ENCODE measurements at regions not wholly inside any gene's neighbourhood (a gene's known extent, or its start where the extent isn't known, plus 50 kb on each side); places are given as distances from the start of the nearest gene placed in this dataset.
A peak's percentile ranks its signal among the peaks of the same experiment; 100 is the strongest.

GRCh38 chr17:74070374-74070773 lies 133.1 kb upstream of the RPL38 start:
- DNase-seq: no peak

GRCh38 chr17:74070998-74071679 lies 132.3 kb upstream of the RPL38 start:
- no peak for DNase-seq

GRCh38 chr17:74072340-74072739 lies 131.1 kb upstream of the RPL38 start:
- DNase-seq: no peak

DNA sequence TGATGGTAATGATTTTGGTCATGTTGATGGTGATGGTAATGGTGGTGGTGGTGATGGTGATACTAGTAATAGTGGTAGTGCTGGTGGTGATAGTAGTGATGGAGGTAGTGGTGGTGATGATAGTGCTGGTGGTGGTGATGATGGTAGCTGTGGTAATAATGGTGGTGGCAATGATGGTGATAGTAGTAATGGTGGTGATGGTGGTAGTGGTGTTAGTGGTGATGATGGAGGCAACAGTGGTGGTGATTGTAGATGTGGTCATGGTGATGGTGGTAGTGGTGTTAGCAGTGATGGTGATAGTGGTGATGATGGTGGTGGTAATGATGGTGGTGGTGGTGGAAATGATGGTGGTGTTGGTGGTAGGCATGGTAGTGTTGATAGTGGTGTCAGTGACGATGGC lies 127.0 kb upstream of the RPL38 start:
- DNase-seq: no peak

- no peak for DNase-seq
These were observed 126.2 kb upstream of the RPL38 start for GRCh38 chr17:74077231-74077630.

- no peak for DNase-seq
These were observed 125.0 kb upstream of the RPL38 start for GRCh38 chr17:74078363-74078941.

GRCh38 chr17:74079537-74080300 lies 123.8 kb upstream of the RPL38 start:
- no peak for DNase-seq

DNA sequence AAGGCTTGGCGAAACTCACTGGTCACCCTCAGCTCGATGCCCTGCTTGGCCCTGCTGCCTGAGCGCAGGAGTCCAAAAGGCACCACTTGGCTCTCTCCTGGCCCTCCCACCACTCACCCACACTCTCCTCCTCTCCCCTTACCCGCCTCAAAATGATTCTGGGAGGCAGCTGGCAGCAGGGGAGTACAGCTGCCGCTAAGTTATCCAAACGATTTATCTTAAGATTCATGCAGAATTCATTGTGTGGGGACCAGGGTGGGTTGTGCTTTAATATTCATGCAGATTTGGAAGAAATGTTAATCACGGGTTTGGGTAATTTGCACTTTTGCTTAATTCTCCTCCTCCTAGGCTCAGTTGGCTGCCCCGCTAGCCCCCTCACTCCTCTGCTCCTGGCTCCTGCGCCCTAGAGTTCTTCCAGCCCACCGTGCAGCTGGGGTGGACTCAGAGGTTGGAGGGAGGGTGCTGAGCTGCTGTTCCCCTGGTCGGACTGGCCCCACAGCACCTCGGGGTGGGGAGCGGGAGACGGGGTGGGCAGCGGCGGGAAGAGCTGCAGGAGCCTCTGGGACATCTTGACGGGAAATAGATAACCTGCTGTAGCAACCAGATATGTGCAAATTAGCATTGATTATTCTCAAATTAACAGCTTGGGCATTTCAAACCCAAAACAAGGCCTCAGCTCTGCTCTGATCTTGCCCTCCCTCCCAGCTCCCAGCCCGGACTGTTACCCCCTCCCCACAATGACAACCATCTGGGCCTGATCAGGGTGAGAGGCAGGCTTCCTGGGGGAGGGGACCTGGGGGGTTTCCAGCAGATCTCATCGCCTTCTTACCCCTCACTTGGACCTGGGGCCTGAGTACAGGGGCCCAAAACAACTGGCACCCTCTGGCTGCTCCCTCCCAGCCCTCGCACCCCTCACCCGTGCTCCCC lies 122.6 kb upstream of the RPL38 start:
- no peak for DNase-seq

DNA sequence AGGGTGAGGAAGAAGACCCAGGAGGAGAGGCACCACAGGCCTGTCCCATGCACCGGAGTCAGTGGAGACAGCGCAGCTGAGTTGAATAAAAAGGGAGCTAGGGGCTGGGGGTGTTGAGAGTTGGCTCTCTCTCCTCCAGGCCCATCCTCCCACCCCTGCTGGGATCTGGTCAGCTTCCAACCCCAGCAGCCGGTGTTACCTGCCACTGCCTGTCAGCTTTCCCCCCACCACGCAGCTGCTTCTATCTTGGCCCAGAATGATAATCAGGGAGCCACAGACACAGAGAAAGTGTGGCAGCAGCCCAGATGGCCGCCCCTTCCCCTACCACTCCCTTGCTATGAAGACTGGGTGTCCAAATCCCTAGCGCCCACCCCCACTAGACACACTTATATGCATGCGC lies 120.6 kb upstream of the RPL38 start:
- no peak for DNase-seq

DNA sequence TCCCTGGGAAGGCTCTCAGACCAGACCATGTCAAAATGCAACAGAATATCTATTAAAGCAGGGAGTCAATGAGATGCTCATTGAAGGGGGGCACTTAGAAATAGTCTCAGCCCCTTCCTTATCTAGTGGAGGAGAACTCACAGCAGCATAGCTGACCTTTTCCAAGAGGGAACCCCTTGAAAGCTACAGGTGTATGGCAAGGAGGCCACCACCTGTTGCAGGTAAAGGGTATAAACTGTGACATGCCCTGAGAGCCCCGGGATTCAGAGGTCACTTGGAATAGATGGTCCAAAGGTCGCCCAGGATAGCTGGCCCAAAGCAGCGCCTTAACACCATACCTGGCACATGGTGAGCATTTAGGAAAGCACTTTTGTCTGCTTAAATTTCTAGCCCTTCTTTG lies 120.2 kb upstream of the RPL38 start:
- no peak for DNase-seq

- DNase-seq: no peak
These were observed 118.0 kb upstream of the RPL38 start for GRCh38 chr17:74085434-74085833.

- DNase-seq: no peak
These were observed 116.4 kb upstream of the RPL38 start for GRCh38 chr17:74087002-74087585.

GRCh38 chr17:74088285-74088933 lies 115.1 kb upstream of the RPL38 start:
- DNase-seq: no peak

DNA sequence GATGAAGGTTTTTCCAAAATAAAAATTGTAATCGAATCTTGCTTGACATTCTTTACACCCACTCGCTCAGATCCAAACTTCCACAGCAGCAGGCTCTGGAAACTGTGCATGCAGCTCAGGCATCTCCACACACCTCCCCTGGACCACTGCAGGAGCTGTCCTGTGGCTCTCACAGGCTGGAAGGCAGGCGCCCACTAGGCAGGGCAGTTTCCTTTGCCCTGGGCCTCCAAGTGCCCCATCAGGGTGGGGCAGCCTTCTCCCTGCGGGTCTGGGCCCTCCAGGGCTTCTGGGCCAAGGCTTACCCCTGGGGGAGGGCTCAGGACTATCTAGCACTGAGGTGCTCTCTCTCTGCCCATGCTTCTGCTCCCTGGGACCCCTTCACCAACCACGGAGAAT lies 114.5 kb upstream of the RPL38 start:
- DNase-seq: no peak

- no peak for DNase-seq
These were observed 114.1 kb upstream of the RPL38 start for GRCh38 chr17:74089380-74089779.

DNA sequence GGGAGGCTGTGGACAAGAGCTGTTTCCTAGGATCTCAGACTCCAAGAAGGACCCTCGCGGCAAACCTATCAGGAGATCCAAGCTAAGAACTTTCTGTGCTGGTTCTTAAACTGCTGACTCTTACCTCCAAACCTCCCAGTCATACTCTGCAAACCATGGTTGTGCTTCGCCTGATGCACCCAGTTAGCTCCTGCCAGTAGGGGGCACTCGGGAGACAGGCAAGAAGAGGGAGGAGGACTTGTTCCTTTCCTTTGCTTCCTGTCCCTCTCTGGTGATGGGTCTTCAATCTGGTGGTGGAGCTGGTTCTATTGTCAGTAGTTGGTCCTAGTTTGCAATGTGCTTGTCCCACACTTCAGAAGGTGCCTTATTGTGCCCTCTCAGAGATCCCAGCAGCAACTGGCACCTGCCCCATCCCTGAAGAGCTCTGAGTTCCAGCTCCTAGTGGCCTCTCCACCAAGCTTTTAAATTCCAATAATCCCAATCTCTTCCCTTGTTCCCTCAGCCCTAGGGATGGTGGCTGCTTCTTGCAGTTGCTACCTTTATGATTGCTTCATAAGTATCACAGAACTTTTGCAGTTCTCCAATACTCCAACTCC lies 113.5 kb upstream of the RPL38 start:
- peak; percentile 51 for DNase-seq

DNA sequence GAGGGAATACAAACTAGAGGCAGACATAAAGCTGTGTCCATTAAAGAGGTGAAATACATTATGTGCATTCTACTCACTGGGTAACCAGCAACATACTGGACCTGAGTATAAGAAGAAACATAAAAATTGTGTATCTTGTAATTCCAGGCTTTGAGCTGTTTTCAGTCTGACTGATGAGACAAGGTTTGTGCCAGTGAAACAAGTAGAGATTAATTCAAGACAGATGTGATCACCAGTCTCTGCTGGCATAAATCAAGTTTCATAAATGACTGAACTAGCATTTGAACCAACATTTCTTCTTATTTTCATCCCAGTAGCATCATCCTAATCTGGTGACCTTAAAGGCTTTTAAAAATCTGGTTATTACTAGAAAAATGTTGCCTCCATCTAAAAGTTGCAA lies 108.8 kb upstream of the RPL38 start:
- no peak for DNase-seq

DNA sequence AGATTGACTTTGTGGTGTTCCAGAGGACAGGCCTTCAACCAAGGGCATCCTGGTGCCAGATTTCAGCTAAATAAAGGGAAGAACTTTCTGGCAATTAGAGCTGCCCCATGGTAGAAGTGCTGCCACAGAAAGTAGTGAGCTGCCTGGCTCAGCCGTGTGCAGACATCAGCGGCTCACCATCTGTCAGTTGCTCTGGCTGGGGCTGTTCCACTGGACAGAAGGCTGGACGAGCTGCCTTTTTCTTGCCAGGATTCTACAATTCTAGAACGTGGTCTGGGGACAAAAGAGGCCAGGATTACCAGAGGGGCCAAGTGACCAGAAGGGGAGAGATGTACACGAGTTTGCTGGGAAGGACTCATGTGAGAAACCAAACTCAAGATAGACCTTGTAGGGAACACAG lies 107.0 kb upstream of the RPL38 start:
- DNase-seq: no peak

- DNase-seq: no peak
These were observed 105.9 kb upstream of the RPL38 start for GRCh38 chr17:74097450-74098135.

- no peak for DNase-seq
These were observed 105.1 kb upstream of the RPL38 start for GRCh38 chr17:74098136-74099024.

Measured in NK-92 treated with Interleukin-12 subunit alpha and Interleukin-12 subunit beta, amount 100 ng/mL, for 24 hours (cell line).